Keratinocyte (primary cell): ENCODE measurements at regions not wholly inside any gene's neighbourhood (a gene's known extent, or its start where the extent isn't known, plus 50 kb on each side); places are given as distances from the start of the nearest gene placed in this dataset.
"Not testable (repeated sequence)": the region's sequence is repeated elsewhere in the genome, so short reads cannot be mapped to it uniquely, and the experiment has no call there.

Experiments used
- DNase-seq: peaks from one replicate; pipeline ENCODE4 v3.0.0-alpha.2; 2011; ENCODE audit warnings: low read depth, missing footprints, low spot score
- FAIRE-seq: peaks from 2 replicates; lab custom pipeline; 2011; peaks lifted over from hg19 to GRCh38; lab: Jason Lieb, UNC
- H2AFZ ChIP-seq: 2 replicates; pipeline ENCODE4 v1.6.0; 2012; ENCODE audit warnings: low read length, control low read depth, inconsistent platforms; ENCODE audit not compliant: control insufficient read depth
- H3K27ac ChIP-seq: 2 replicates; pipeline ENCODE4 v1.5.1; 2011; ENCODE audit warnings: low read length; ENCODE audit not compliant: control insufficient read depth, insufficient read depth
- H3K27me3 ChIP-seq: 3 replicates; pipeline ENCODE4 v1.6.0; 2011; ENCODE audit warnings: low read length; ENCODE audit not compliant: control insufficient read depth, insufficient read depth; ENCODE audit errors: extremely low read depth
- H3K36me3 ChIP-seq, 2 experiments: 2 replicates in 1 of 2; 3 replicates in 1 of 2; pipeline ENCODE4 v1.5.1; 2011; ENCODE audit warnings: low read length in 2 of 2, mild to moderate bottlenecking in 1 of 2; ENCODE audit not compliant: control insufficient read depth in 2 of 2, insufficient read depth in 2 of 2; ENCODE audit errors: extremely low read depth in 1 of 2
- H3K4me1 ChIP-seq: 3 replicates; pipeline ENCODE4 v1.5.1; 2011; ENCODE audit warnings: low read length; ENCODE audit not compliant: control insufficient read depth, insufficient read depth; ENCODE audit errors: extremely low read depth
- H3K4me2 ChIP-seq: 3 replicates; pipeline ENCODE4 v1.6.0; 2011; ENCODE audit warnings: low read depth, low read length; ENCODE audit not compliant: control insufficient read depth, insufficient read depth; ENCODE audit errors: extremely low read depth
- H3K4me3 ChIP-seq, 3 experiments: fragments of 200-600 bp in 1 of 3; sonication (generic) in 1 of 3; 2 replicates in 2 of 3; 3 replicates in 1 of 3; pipeline ENCODE4 v1.5.1; 2011 to 2016; ENCODE audit warnings: low read length in 3 of 3, mild to moderate bottlenecking in 3 of 3, control low read depth in 2 of 3, inconsistent platforms in 1 of 3, low read depth in 1 of 3, mixed read lengths in 1 of 3, mixed run types in 1 of 3, moderate library complexity in 1 of 3; ENCODE audit not compliant: control insufficient read depth in 2 of 3, insufficient read depth in 2 of 3; ENCODE audit errors: extremely low read depth in 1 of 3
- H3K79me2 ChIP-seq: 2 replicates; pipeline ENCODE4 v1.6.0; 2012; ENCODE audit warnings: low read length; ENCODE audit not compliant: control insufficient read depth, insufficient read depth
- H3K9ac ChIP-seq: 3 replicates; pipeline ENCODE4 v1.6.0; 2011; ENCODE audit warnings: low read length; ENCODE audit not compliant: control insufficient read depth, insufficient read depth; ENCODE audit errors: extremely low read depth
- H3K9me1 ChIP-seq: 3 replicates; pipeline ENCODE4 v1.6.0; 2011; ENCODE audit warnings: low read length; ENCODE audit not compliant: control insufficient read depth, insufficient read depth; ENCODE audit errors: extremely low read depth
- H3K9me3 ChIP-seq: 2 replicates; pipeline ENCODE4 v1.5.1; 2012; ENCODE audit warnings: low read depth, low read length; ENCODE audit not compliant: control insufficient read depth
- H4K20me1 ChIP-seq: 3 replicates; pipeline ENCODE4 v1.6.0; 2011; ENCODE audit warnings: low read length; ENCODE audit not compliant: control insufficient read depth, insufficient read depth; ENCODE audit errors: extremely low read depth
- EZH2 ChIP-seq: IDR thresholded peaks from one replicate; pipeline ENCODE4 v1.6.1; 2012; ENCODE audit warnings: inconsistent platforms, mild to moderate bottlenecking, low read length, moderate library complexity
- dilution Hi-C: fragments of 300-500 bp; cut with MboI; formaldehyde crosslinking; loops from one replicate; pipeline ENCODE4 v1.7.0; 2020; ENCODE audit warnings: low sequenced_read_pairs; ENCODE audit not compliant: extremely low pct_ligation_motif_present
- TF ChIP-seq, protein P1 (sequence below), 3 experiments: IDR thresholded peaks in 1 of 3; conservative IDR thresholded peaks in 1 of 3; optimal IDR thresholded peaks in 1 of 3; 2 replicates in 2 of 3; 3 replicates in 1 of 3; pipeline versions ENCODE3 to v1.5.1; 2011; ENCODE audit warnings: low read length in 3 of 3, mild to moderate bottlenecking in 3 of 3, moderate library complexity in 2 of 3, control low read depth in 1 of 3, inconsistent platforms in 1 of 3; ENCODE audit not compliant: insufficient read depth in 2 of 3; ENCODE audit errors: extremely low read depth in 1 of 3

DNA sequence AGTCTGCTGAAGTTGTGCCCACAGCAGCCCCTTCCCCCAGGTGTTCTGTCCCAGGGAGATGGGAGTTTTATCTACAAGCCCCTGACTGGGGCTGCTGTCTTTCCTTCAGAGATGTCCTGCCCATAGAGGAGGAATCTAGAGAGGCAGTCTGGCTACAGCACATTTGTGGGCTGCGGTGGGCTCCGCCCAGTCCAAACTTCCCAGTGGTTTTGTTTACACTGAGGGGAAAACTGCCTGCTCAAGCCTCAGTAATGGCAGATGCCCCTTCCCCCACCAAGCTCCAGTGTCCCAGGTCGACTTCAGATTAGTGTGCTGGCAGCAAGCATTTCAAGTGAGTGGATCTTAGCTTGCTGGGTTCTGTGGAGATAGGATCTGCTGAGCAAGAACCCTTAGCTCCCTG lies 267.4 kb upstream of the RAI14 start:
- H3K9me3 ChIP-seq, H3K27ac ChIP-seq, H2AFZ ChIP-seq, H4K20me1 ChIP-seq, FAIRE-seq, H3K79me2 ChIP-seq, H3K36me3 ChIP-seq, H3K9me1 ChIP-seq, H3K4me2 ChIP-seq, H3K9ac ChIP-seq, H3K4me3 ChIP-seq, H3K27me3 ChIP-seq, dilution Hi-C loops, DNase-seq, H3K4me1 ChIP-seq: not testable (repeated sequence)

DNA sequence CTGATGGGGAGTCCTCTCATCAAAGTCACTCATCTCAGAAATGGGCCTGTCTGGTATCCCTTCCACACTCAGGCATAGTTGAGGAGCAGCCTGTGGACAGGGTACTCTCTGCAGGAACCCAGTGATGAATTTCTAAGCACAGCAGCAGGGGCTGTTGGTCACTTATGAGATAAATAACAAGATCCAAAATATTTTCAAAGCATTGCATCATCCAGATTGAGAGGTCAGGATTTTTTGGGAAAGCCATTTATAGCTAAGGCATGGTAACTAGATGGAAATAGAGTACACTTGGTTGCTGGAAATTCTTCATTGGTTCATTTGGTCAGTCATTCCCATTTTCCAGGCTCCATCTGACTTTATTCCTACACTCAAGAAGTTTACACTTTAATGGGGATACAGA lies 246.8 kb upstream of the RAI14 start:
- dilution Hi-C loops = no loop called here
- H3K4me2 ChIP-seq = no peak overlapping the region
- no peak overlapping the region for H3K9ac ChIP-seq
- no peaks in the 10 kb centered on the region for H3K9me1 ChIP-seq
- TF ChIP-seq, protein P1, sequence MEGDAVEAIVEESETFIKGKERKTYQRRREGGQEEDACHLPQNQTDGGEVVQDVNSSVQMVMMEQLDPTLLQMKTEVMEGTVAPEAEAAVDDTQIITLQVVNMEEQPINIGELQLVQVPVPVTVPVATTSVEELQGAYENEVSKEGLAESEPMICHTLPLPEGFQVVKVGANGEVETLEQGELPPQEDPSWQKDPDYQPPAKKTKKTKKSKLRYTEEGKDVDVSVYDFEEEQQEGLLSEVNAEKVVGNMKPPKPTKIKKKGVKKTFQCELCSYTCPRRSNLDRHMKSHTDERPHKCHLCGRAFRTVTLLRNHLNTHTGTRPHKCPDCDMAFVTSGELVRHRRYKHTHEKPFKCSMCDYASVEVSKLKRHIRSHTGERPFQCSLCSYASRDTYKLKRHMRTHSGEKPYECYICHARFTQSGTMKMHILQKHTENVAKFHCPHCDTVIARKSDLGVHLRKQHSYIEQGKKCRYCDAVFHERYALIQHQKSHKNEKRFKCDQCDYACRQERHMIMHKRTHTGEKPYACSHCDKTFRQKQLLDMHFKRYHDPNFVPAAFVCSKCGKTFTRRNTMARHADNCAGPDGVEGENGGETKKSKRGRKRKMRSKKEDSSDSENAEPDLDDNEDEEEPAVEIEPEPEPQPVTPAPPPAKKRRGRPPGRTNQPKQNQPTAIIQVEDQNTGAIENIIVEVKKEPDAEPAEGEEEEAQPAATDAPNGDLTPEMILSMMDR (optimal IDR thresholded peaks at IDR 0.05 in 1 of 3, IDR thresholded peaks at IDR 0.05 in 1 of 3, conservative IDR thresholded peaks at IDR 0.05 in 1 of 3; ENCODE audit: extremely low read depth in 1 of 3, insufficient read depth in 2 of 3, low read length in 3 of 3) = no peak
- TF ChIP-seq EZH2 = no peak
- FAIRE-seq (no peak), DNase-seq (no peak)
- H3K4me1 ChIP-seq = no peaks in the 10 kb centered on the region
- no peaks in the 10 kb centered on the region for H3K9me3 ChIP-seq
- H3K79me2 ChIP-seq = no peaks in the 10 kb centered on the region
- H2AFZ ChIP-seq = no peak overlapping the region
- no peak overlapping the region for H3K27ac ChIP-seq
- no peaks in the 10 kb centered on the region for H3K27me3 ChIP-seq
- H3K4me3 ChIP-seq = no peak overlapping the region
- no peaks in the 10 kb centered on the region for H3K36me3 ChIP-seq
- no peaks in the 10 kb centered on the region for H4K20me1 ChIP-seq

DNA sequence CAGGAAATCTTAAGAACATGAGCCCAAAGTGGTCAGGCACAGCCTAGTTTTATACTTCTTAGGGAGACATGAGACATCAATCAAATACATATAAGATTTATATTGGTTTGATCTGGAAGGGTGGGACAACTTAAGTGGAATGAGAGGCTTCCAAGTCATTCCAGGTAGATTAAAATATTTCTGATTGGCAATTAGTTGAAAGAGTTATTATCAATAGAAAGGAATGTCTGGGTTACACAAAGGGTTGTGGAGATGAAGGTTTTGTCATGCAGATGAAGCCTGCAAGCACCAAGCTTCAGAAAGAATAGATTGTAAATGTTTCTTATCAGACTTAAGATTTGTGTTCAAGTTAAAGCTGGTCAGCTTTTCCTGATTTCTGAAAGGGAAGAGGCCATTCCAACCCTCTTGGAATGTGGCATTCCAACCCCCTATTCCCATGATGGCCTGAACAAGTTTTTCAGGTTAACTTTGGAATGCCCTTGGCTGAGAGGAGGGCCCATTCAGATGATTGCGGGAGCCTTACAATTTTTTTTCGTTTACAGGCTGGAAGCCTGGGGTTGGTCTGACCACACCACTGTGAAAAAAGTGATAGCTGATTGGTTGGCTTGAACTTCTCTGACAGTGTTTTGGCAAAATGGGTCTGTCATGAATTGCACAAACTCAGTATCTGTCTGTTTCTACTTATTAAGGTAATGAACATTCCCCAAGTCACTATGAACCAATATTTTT lies 245.6 kb upstream of the RAI14 start:
- H3K27me3 ChIP-seq = no peaks in the 10 kb centered on the region
- H2AFZ ChIP-seq = no peak overlapping the region
- no peaks in the 10 kb centered on the region for H3K36me3 ChIP-seq
- H3K9me3 ChIP-seq = no peaks in the 10 kb centered on the region
- no peak for FAIRE-seq
- H3K9me1 ChIP-seq = no peaks in the 10 kb centered on the region
- no peaks in the 10 kb centered on the region for H4K20me1 ChIP-seq
- no peaks in the 10 kb centered on the region for H3K4me1 ChIP-seq
- no peak overlapping the region for H3K4me3 ChIP-seq
- no peak overlapping the region for H3K9ac ChIP-seq
- no peak for DNase-seq
- dilution Hi-C loops = no loop called here
- no peaks in the 10 kb centered on the region for H3K79me2 ChIP-seq
- TF ChIP-seq, protein P1 (optimal IDR thresholded peaks at IDR 0.05 in 1 of 3, IDR thresholded peaks at IDR 0.05 in 1 of 3, conservative IDR thresholded peaks at IDR 0.05 in 1 of 3; ENCODE audit: extremely low read depth in 1 of 3, insufficient read depth in 2 of 3, low read length in 3 of 3) = no peak
- TF ChIP-seq EZH2 = no peak
- no peak overlapping the region for H3K4me2 ChIP-seq
- H3K27ac ChIP-seq = no peak overlapping the region
